HG03469 (cell line): ENCODE measurements at regions not wholly inside any gene's neighbourhood (a gene's known extent, or its start where the extent isn't known, plus 50 kb on each side); places are given as distances from the start of the nearest gene placed in this dataset.
"Not testable (repeated sequence)": the region's sequence is repeated elsewhere in the genome, so short reads cannot be mapped to it uniquely, and the experiment has no call there.

Source experiments
- ATAC-seq: cut with Tn5 transposase; IDR thresholded peaks from one replicate; pipeline ENCODE4 v1.9.1; 2021; ENCODE audit warnings: mild to moderate bottlenecking, moderate library complexity, moderate number of reproducible peaks; ENCODE audit not compliant: unreplicated experiment

DNA sequence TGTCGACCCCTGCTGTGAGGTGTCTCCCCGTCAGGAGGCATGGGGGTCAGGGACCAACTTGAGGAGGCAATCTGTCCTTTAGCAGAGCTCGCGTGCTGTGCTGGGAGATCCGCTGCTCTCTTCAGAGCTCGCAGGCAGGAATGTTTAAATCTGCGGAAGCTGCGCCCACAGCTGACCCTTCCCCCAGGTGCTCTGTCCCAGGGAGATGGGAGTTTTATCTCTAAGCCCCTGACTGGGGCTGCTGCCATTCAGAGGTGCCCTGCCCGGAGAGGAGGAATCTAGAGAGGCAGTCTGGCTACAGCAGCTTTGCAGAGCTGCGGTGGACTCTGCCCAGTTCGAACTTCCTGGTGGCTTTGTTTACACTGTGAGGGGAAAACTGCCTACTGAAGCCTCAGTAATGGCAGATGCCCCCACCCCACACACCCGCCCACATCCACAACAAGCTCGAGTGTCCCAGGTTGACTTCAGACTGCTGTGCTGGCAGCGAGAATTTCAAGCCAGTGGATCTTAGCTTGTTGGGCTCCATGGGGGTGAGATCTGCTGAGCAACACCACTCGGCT, 133.1 kb downstream of the CENPC start:
- ATAC-seq = not testable (repeated sequence)

- ATAC-seq = no peak
Observed at GRCh38 chr4:67403342-67403741, 142.0 kb downstream of the CENPC start.

GRCh38 chr4:67401902-67402301, 143.4 kb downstream of the CENPC start:
- no peak for ATAC-seq

GRCh38 chr4:67397931-67398330, 147.4 kb downstream of the CENPC start:
- ATAC-seq = no peak

DNA sequence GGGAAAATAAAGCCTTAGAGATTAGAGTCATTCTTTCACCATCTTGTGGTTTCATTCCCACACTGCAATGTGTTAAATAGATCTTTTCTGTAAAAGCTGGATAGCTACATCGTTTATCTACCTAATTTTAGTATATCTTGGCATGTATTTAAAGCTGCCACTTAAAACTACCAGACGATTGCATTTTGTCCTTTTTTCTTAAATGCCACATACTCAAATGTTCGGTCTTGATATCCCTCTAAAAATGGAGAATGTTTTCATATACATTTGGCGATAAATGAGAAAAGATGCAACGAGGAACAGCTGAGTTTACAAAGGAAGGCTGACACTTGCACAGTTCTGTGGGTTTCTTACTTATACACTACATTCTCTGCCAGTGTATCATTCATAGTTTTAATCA, 148.3 kb downstream of the CENPC start:
- no peak for ATAC-seq

GRCh38 chr4:67396008-67396407, 149.3 kb downstream of the CENPC start:
- ATAC-seq = no peak

DNA sequence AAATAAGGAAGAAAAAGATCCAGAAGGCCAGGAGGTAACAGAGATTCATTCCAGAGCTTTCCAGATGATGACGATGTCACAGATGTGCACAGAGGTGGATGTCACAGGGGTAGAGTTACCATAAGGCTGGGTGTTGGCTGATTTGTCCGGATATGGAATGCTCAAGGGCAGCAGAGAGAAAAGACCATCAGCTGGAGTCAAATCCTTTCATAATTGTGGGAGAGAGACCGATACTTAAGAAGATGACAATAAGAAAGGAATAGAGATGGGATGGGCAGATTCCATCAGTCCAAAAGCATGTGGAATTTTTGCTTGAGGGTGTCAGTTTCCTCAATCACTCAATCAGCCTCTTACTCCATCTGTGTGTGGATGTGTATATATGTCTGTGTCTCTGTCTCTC, 150.4 kb downstream of the CENPC start:
- no peak for ATAC-seq

- no peak for ATAC-seq
Observed at GRCh38 chr4:67393699-67394281, 151.5 kb downstream of the CENPC start.

- no peak for ATAC-seq
Observed at GRCh38 chr4:67393007-67393406, 152.3 kb downstream of the CENPC start.

DNA sequence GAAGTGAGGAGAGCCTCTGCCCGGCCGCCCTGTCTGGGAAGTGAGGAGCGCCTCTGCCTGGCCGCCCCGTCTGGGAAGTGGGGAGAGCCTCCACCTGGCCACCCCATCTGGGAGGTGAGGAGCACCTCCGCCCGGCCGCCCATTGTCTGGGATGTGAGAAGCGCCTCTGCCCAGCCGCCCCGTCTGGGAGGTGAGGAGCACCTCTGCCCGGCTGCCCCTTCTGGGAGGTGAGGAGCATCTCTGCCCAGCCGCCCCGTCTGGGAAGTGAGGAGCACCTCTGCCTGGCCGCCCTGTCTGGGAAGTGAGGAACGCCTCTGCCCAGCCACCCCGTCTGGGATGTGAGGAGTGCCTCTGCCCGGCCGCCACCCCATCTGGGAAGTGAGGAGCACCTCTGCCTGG, 163.9 kb downstream of the CENPC start:
- ATAC-seq = not testable (repeated sequence)

DNA sequence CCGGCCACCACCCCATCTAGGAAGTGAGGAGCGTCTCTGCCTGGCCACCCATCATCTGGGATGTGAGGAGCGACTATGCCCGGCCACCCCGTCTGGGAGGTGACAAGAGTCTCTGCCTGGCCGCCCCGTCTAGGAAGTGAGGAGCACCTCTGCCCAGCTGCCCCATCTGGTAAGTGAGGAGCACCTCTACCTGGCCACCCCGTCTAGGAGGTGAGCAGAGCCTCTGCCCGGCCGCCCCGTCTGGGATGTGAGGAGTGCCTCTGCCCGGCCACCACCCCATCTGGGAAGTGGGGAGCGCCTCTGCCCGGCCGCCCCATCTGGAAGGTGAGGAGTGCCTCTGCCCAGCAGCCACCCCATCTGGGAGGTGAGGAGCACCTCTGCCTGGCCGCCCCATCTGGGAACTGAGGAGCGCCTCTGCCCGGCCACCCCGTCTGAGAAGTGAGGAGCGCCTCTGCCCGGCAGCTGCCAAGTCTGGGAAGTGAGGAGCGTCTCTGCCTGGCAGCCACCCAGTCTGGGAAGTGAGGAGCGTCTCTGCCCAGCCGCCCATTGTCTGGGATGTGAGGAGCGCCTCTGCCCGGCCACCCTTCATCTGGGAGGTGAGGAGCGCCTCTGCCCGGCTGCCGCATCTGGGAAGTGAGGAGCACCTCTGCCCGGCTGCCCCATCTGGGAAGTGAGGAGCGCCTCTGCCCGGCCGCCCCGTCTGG, 164.4 kb downstream of the CENPC start:
- ATAC-seq = not testable (repeated sequence)

GRCh38 chr4:67380154-67380553, 165.1 kb downstream of the CENPC start:
- no peak for ATAC-seq

DNA sequence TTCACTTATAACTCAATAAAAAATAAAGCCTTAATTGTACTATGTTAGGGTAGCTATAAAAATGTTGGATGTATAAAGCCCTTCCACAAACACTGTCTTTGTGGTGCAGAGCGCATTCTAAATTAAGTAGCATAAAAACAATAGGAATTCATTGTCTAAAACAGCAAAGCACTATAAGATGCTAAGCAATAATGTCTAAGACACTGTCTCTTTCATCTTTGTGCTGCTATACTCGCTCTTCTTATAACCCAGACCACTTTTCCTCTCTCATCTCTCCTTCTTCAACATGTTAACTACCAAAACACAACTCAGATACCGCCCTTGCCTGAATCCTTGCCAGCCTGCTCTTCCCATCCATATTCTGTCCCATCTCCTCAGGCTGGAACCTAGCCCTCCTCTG, 170.0 kb downstream of the CENPC start:
- ATAC-seq = no peak

DNA sequence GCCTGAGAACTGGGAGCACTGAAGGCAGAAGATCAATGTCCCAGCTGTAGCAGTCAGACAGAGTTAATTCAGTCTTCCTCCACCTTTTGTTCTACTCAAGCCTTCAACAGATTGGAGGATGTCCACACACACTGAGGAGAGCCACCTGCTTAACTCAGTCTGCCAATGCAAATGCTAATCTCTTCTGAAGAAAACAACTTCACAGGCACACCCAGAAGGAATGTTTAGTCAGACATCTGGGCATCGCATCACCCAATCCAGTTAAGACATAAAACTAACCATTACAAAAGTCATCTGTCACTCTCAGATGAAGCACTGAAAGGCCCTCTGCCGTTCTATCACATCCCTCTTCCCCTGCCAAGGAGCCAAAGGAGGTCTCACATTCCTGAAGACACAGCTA, 173.7 kb downstream of the CENPC start:
- ATAC-seq = no peak

DNA sequence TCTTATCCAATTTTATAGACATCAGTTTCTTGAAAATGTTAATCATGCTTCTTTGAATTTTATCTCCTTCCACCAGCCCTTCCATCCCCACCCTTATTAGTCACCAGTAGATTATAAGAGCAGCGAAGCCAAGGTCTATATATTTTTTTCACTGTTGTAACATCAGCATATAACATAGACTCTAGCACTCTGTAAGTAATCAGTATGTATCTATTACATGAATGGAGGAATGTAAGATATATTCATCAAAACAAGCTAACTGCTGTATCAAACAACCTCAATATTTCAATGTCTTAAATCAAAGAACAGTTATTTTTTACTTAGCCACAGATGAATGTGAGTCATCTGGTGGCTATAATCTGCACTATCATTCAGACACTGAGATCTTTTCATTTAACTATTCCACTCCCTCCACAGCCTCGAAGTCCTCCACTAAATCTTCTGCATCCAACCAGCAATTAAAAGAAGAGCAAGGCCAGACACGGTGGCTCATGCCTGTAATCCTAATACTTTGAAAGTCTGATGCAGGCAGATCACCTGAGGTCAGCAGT, 178.9 kb downstream of the CENPC start:
- no peak for ATAC-seq

- ATAC-seq = no peak
Observed at GRCh38 chr4:67365661-67366245, 179.6 kb downstream of the CENPC start.

- ATAC-seq = no peak
Observed at GRCh38 chr4:67355806-67356205, 189.5 kb downstream of the CENPC start.

DNA sequence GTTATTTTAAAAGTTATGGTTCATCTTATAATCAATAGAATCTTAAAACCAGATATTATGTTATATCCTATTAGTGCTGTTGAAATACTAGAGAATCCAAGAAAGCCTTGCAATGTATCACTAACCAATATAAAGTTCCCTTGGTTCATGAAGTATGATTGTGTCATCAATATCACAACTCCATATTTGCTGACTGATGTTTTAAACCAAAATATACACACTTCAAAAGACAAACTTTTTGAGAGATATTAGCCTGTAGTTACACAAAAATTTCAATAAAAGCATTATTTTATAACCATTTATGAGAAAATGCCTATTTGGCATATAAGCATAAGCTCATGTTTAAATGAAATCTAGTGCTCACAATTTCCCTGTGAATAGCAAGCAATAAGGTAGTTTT, 198.6 kb downstream of the CENPC start:
- ATAC-seq = no peak

DNA sequence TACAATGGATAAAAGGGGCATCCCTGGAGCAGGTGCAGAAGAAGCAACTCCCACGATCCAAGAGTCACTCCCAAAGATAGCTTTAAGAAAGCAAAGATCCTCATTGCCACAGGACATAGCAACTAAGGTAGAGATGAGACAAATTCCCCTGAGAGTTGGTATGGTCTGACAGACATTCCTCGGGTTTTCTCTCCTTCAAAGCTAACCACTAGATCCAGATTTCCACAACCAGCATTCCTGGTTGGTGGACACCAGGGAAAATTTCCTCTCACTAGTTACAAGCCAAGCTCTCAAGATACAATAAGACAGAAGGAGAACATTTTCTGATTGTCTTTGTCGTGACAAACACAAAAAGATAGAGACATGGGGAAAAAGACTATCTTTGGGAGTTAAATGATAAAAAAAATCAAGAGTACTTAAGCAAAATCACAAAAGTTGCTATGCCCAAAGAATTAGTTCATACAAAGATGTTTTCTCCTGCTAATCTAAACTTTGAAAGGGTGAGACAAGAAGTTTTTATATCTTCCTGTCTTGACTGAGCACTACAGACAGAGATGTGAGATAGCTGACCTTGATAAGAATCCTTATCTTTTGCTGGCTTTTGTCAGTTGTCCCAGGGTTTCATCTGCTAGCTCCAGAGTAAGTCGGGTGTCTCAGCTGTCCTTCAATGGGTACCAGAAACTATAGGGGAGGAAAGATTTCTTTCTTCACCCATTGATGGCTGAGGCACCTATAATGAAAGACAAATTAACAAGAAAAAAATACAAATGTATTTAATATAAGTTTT, 200.5 kb downstream of the CENPC start:
- no peak for ATAC-seq

DNA sequence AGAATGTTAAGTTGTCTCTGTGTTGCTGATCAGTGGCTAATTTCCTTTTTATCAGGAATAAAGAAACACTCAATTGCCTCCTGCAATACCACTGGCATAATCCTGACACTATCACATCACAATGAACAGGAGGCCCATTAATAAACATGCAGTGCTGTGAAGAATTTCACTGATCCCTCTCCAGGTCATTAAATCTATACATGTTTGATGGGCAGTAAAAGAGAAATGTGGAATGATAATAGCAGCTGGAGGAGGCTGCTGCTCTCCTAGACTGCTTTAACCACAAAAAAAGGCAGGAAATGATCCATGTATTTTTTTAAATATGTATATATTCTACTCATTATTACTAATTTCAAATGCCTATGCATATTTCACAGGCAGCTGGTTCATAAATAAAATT, 202.1 kb downstream of the CENPC start:
- no peak for ATAC-seq

DNA sequence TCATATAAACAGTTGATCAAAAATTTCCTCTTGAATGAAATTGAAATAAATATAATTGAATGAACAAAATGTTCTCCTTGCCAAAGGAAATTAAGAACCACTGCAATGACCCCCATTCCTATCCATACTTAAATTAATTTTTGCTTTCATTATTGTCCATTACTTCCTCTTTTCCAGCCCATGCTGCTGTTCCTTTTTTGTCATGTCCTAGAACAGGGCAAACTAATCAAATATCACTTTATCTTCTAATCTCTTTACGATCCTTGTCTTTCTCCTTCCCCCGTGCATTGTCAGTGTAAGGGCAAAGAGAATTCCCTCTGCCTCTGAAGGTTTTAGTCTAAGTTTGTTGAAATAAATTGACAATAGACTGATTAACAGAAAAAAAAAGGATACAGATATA, 203.0 kb downstream of the CENPC start:
- ATAC-seq = no peak
